MM.1S (cell line): ENCODE measurements at regions not wholly inside any gene's neighbourhood (a gene's known extent, or its start where the extent isn't known, plus 50 kb on each side); places are given as distances from the start of the nearest gene placed in this dataset.

ENCODE experiments used
- CTCF ChIP-seq: fragments of 300-600 bp; sonication (generic); IDR thresholded peaks from 2 replicates; pipeline ENCODE4 v1.5.1; 2016; ENCODE audit warnings: antibody characterized with exemption, low read length, mixed read lengths
- EZH2 ChIP-seq: fragments of 300-600 bp; sonication (generic); optimal IDR thresholded peaks from 2 replicates; pipeline ENCODE3; 2017; ENCODE audit warnings: low read depth, mild to moderate bottlenecking, antibody characterized with exemption, low read length, mixed read lengths
- EZH2phosphoT487 ChIP-seq: fragments of 300-600 bp; sonication (generic); IDR thresholded peaks from 2 replicates; pipeline ENCODE4 v1.6.1; 2018; ENCODE audit warnings: antibody characterized with exemption, low read length

DNA sequence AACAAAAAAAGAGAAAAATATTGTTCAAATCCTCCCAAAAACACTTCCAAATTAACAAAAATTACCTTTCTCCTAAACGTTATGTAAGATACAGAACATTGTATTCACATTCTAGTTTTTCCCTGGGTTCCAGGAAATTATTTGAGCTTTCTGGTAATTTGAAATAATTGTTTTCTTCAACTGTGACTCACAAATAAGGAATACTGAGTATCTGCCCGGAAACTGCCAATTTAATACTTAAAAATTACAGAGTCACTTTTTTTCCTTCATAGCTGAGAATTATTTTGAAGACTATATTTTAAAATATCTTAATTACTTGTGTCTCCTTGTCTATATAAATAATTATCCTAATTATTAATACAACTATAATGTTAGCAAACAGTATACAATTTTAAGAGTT lies 709.0 kb upstream of the ARGLU1 start:
- TF ChIP-seq CTCF (no peak), EZH2 (no peak), EZH2phosphoT487 (no peak)
